Gastroesophageal sphincter (tissue), 4 donors: ENCODE measurements at regions not wholly inside any gene's neighbourhood (a gene's known extent, or its start where the extent isn't known, plus 50 kb on each side); places are given as distances from the start of the nearest gene placed in this dataset.

Source experiments
- ATAC-seq: fragments of 150-250 bp; one replicate; pipeline ENCODE4 v1.9.1; 2016; ENCODE audit warnings: mild to moderate bottlenecking, moderate library complexity
- H3K27ac ChIP-seq, 4 donors: fragments of 200-600 bp; sonication (generic) in 3 of 4; 1 replicate in 3 of 4; 2 replicates in 1 of 4; pipeline ENCODE4 v1.5.1; 2016 to 2019
- H3K27me3 ChIP-seq: fragments of 200-600 bp; sonication (generic); one replicate; pipeline ENCODE4 v1.5.1; 2019
- H3K36me3 ChIP-seq, 2 donors: fragments of 200-600 bp; sonication (generic); one replicate each; pipeline ENCODE4 v1.5.1; 2019; ENCODE audit warnings: control low read depth in 1 of 2
- H3K4me1 ChIP-seq, 3 donors: fragments of 200-600 bp; sonication (generic); 1 replicate in 2 of 3; 2 replicates in 1 of 3; pipeline ENCODE4 v1.5.1; 2016 to 2019; ENCODE audit warnings: control low read depth in 2 of 3
- H3K4me3 ChIP-seq, 2 donors: fragments of 200-600 bp; sonication (generic); one replicate each; pipeline ENCODE4 v1.5.1; 2019; ENCODE audit warnings: mild to moderate bottlenecking in 1 of 2, moderate library complexity in 1 of 2
- H3K9me3 ChIP-seq, 3 donors: fragments of 200-600 bp; sonication (generic); one replicate each; pipeline ENCODE4 v1.5.1; 2017 to 2019; ENCODE audit warnings: control low read depth in 2 of 3
- CTCF ChIP-seq, 4 experiments: fragments of 200-600 bp in 2 of 4; fragments of 450-650 bp in 2 of 4; sonication (generic) in 1 of 4; IDR thresholded peaks; one replicate each; pipeline ENCODE4 v1.5.1; 2017 to 2019; ENCODE audit warnings: antibody characterized with exemption in 4 of 4, mild to moderate bottlenecking in 2 of 4, moderate library complexity in 2 of 4
- EP300 ChIP-seq: sonication (generic); formaldehyde crosslinking; IDR thresholded peaks from one replicate; pipeline ENCODE4 v1.6.1; 2017; ENCODE audit warnings: antibody characterized with exemption, mild to moderate bottlenecking
- POLR2A ChIP-seq, 2 donors: fragments of 450-650 bp; IDR thresholded peaks; one replicate each; pipeline ENCODE4 v1.6.1; 2017; ENCODE audit warnings: antibody characterized with exemption in 2 of 2, mild to moderate bottlenecking in 2 of 2, moderate library complexity in 1 of 2
- POLR2AphosphoS5 ChIP-seq: sonication (generic); formaldehyde crosslinking; IDR thresholded peaks from one replicate; pipeline ENCODE4 v1.6.1; 2017; ENCODE audit warnings: antibody characterized with exemption
- WGBS, 2 donors: methylation state at CpG; one replicate each; pipeline ENCODE4 v1.1.5; 2018; ENCODE audit warnings: low coverage in 1 of 2; 5-methylcytosine and 5-hydroxymethylcytosine counted together

GRCh38 chr13:36515466-36515865 is 83.2 kb downstream of the CCNA1 start:
- H3K9me3 ChIP-seq: no peaks in the 10 kb centered on the region
- no peaks in the 10 kb centered on the region for H3K4me1 ChIP-seq
- no peak for TF ChIP-seq POLR2AphosphoS5
- no peak overlapping the region for H3K4me3 ChIP-seq
- H3K27ac ChIP-seq: no peak overlapping the region
- no peaks in the 10 kb centered on the region for H3K36me3 ChIP-seq
- ATAC-seq: no peak
- WGBS, 2 donors: 89 to 100% methylated on average over 2 to 4 of the region's 4 CpGs
- H3K27me3 ChIP-seq: peaks cover 4% of the 10 kb centered on the region

- peaks cover 4% of the 10 kb centered on the region for H3K27me3 ChIP-seq
- 85 to 93% methylated on average over 2 of the region's 2 CpGs for WGBS, 2 donors
- no peaks in the 10 kb centered on the region for H3K4me1 ChIP-seq
- no peak overlapping the region for H3K27ac ChIP-seq
- no peak for TF ChIP-seq POLR2AphosphoS5
- no peak overlapping the region for H3K4me3 ChIP-seq
- no peaks in the 10 kb centered on the region for H3K36me3 ChIP-seq
- H3K9me3 ChIP-seq: no peaks in the 10 kb centered on the region
- no peak for ATAC-seq
Measured at GRCh38 chr13:36516225-36516624, 83.9 kb downstream of the CCNA1 start.

GRCh38 chr13:36518707-36519106 is 86.4 kb downstream of the CCNA1 start:
- Histone ChIP-seq H3K27me3 (peaks cover 4% of the 10 kb centered on the region), H3K4me3 (no peak overlapping the region), H3K36me3 (no peaks in the 10 kb centered on the region), H3K27ac (no peak overlapping the region), H3K9me3 (no peaks in the 10 kb centered on the region), H3K4me1 (no peaks in the 10 kb centered on the region)
- no peak for TF ChIP-seq CTCF (IDR thresholded peaks at IDR 0.05)
- TF ChIP-seq EP300: no peak
- TF ChIP-seq POLR2AphosphoS5: no peak
- no peak for TF ChIP-seq POLR2A (IDR thresholded peaks at IDR 0.05)
- no peak for ATAC-seq
- WGBS, 2 donors: 77 to 80% methylated on average over 1 to 2 of the region's 2 CpGs

GRCh38 chr13:36519432-36519831 is 87.1 kb downstream of the CCNA1 start:
- Histone ChIP-seq H3K9me3 (no peaks in the 10 kb centered on the region), H3K36me3 (no peaks in the 10 kb centered on the region), H3K27me3 (peaks cover 3% of the 10 kb centered on the region), H3K4me3 (no peak overlapping the region), H3K4me1 (no peaks in the 10 kb centered on the region), H3K27ac (no peak overlapping the region)
- no peak for ATAC-seq
- 58 to 83% methylated on average over 2 of the region's 2 CpGs for WGBS, 2 donors
- no peak for TF ChIP-seq EP300
- TF ChIP-seq POLR2AphosphoS5: no peak
- no peak for TF ChIP-seq CTCF (IDR thresholded peaks at IDR 0.05)
- TF ChIP-seq POLR2A (IDR thresholded peaks at IDR 0.05): no peak

GRCh38 chr13:36520111-36520510 is 87.8 kb downstream of the CCNA1 start:
- no peak for ATAC-seq
- Histone ChIP-seq H3K9me3 (no peaks in the 10 kb centered on the region), H3K4me3 (no peak overlapping the region), H3K27me3 (no peaks in the 10 kb centered on the region), H3K36me3 (no peaks in the 10 kb centered on the region), H3K27ac (no peak overlapping the region), H3K4me1 (no peaks in the 10 kb centered on the region)
- TF ChIP-seq EP300 (no peak), CTCF (IDR thresholded peaks at IDR 0.05) (no peak), POLR2AphosphoS5 (no peak), POLR2A (IDR thresholded peaks at IDR 0.05) (no peak)
- 38 to 61% methylated on average over 2 of the region's 2 CpGs for WGBS, 2 donors

GRCh38 chr13:36526897-36527296 is 94.6 kb downstream of the CCNA1 start:
- TF ChIP-seq EP300 (no peak), POLR2AphosphoS5 (no peak), CTCF (IDR thresholded peaks at IDR 0.05) (no peak), POLR2A (IDR thresholded peaks at IDR 0.05) (no peak)
- H3K4me3 ChIP-seq: no peak overlapping the region
- no peak for ATAC-seq
- H3K36me3 ChIP-seq: no peaks in the 10 kb centered on the region
- no peaks in the 10 kb centered on the region for H3K9me3 ChIP-seq
- WGBS, 2 donors: 75% methylated on average over 1 of the region's 1 CpG; no CpG with 5 or more reads in 1 of the 2 donors
- H3K4me1 ChIP-seq: peaks cover 0 to 13% (median 0%) of the 10 kb centered on the region in 3 donors
- no peaks in the 10 kb centered on the region for H3K27me3 ChIP-seq
- no peak overlapping the region for H3K27ac ChIP-seq
